HG02623 (cell line): ENCODE measurements at regions not wholly inside any gene's neighbourhood (a gene's known extent, or its start where the extent isn't known, plus 50 kb on each side); places are given as distances from the start of the nearest gene placed in this dataset.

Experiments
- ATAC-seq: cut with Tn5 transposase; IDR thresholded peaks from one replicate; pipeline ENCODE4 v1.9.1; 2021; ENCODE audit warnings: moderate library complexity; ENCODE audit not compliant: unreplicated experiment

DNA sequence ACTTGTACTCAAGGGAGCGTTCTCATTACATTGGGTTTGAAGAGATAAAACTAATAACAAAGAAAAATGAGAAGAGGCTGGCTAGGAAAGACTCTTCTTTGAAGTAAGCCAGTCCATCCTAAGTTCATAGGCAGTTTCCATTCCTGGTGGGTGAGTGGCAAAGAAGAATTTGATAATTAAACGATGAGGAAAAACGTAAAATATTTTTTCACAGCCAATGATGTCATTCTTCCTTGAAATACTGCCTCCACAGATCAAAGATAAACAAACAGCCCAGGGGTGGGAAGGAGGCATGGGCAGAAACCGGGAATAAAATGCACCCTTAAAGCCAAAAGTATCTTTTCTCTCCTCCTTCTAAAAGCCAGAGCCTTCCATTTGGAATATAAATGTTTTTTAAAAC is 346.6 kb downstream of the PMP22 start:
- no peak for ATAC-seq

DNA sequence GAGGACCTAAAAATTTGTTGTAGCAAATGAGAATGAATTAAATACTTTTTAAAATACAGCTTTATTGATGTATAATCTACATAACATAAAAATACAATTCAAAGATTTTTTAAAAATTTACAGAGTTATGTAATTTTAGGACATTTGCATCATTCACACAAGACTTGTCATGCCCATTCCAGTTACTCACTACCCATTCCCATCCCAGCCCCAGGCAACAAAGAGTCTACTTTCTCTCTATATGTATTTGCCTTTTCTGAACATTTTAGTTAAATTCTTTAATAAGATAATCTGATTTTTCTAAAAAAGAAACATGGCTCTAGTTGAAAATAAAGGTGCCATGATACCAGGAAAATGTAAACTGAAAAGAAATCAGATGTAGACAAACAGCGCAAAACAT is 354.2 kb downstream of the PMP22 start:
- ATAC-seq: no peak

DNA sequence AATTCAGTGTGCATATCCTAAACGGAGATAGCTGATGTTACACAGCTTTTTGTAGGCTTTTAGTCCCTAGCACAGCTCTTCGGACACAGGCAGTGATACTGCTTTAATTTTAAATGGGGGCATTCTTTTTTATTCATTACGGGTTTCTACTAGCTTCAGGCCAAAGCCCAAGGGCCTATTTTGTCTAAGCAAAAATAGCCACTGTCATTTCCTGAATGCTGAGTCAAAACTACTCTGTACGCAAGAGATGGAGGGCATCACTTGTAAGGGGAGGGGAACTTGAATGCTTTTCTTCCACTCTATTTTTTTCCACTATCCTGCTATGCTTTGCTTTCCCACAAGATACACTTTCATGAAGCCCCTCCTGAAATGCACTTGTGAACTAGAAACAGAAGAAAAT is 360.7 kb downstream of the PMP22 start:
- no peak for ATAC-seq

DNA sequence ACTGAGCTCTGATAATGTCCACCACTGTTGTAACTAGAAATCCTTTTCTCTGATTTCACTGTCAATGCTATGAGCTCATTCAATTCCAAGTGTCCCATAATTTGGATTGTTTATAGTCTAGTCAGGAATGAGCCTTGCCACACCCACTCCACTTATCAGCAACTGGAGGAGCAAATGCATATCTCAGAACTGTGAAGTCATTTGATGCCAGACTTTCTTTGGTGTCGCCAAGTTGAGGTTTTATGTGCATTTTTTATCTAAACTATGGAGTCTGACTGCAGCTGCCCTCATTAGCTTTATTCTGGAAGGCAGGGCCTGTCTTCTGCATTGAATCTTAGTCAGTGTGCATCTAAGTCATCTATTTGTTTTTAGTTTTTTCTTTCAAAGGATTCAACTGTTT is 361.3 kb downstream of the PMP22 start:
- ATAC-seq: no peak

DNA sequence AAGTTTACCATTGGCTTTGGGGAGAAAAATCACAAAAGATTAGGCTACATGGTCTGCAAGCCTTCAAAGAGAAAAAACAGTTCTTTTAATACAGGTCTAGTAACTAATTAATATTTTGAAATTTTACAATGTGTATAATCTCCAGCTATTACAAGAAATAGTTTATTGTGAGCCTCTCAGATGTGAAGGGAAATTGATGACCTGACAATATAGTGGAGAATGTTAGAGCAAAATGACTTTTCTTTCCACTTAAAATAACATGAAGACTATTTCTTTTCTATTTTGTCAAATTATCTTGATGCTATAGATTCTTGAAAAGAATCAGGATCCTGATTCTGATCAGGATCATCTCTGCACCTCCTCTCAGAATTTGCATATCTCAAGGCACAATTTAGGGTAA is 362.3 kb downstream of the PMP22 start:
- no peak for ATAC-seq

DNA sequence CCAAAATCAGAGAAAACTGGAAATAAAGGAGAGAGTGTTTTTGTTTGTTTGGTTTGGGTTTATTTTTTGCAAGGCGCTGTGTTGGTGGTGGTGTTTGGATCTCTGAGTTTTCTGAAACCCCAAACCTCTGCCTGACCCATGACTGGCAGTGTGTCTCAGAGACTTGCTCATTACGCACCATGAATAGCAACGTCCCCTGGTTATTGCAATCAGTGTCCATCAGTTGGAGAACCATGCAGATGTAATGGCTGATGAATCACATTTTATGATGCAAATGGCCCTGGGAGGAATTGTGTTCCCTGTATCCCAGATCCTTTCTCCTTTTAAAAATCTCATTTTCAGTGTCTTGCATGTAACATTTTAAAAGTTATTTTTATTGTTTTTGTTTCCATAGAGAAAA is 362.8 kb downstream of the PMP22 start:
- no peak for ATAC-seq

DNA sequence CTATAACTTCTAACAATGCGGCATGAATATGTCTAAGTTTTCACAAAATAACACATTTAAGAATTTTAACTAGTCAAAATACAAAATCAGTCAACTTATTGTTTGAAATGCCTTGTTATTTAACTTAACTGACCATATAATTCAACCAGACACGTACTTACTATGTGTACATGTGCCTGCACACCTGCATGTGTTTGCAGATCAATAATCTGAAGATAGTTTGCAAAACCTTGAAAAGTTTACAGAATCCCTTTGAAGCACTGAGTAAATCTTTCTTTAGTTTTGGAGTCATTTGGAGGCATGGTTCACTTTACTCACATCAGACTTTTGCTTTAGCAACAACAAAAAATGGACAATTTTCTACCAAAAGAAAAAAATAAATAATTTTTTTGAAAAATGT is 363.8 kb downstream of the PMP22 start:
- ATAC-seq: no peak

DNA sequence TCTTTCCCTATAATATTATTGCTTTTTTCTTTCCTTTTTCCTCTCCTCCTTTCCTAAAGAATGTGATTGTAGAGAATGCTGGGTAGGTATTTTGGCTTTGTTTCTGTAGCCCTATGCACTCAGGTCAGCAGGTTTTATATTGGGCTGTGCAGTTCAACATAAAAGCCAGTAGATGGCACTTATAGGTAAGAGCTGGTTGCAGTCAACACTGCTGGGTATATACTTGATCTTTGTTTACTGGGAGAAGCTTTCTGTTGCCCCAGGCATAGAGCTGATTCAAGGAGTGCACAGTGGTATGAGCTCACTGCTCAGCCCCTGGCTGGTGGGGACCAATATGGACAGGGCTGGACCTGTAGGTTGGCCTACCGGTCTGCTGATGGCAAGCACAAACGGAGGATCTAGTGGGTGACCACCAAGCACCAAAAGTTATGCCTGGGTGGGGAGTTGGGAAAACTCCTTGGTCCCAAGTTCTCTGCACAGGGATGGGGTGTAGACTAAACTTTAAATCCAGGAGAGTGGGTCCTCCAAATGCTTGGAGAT is 378.9 kb downstream of the PMP22 start:
- ATAC-seq: no peak

DNA sequence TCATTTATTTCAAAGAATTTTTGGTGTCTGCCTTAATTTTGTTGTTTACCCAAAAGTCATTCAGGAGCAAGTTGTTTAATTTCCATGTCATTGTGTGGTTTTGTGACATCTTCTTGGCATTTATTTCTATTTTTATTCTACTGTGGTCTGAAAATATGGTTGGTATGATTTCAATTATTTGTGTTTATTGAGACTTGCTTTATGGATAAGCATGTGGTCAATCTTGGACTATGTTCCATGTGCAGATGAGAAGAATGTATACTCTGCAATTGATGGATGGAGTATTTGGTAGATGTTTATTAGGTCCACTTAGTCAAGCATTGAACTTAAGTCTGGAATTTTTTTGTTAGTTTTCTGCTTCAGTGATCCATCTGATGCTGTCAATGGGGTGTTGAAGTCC is 383.0 kb downstream of the PMP22 start:
- ATAC-seq: no peak

DNA sequence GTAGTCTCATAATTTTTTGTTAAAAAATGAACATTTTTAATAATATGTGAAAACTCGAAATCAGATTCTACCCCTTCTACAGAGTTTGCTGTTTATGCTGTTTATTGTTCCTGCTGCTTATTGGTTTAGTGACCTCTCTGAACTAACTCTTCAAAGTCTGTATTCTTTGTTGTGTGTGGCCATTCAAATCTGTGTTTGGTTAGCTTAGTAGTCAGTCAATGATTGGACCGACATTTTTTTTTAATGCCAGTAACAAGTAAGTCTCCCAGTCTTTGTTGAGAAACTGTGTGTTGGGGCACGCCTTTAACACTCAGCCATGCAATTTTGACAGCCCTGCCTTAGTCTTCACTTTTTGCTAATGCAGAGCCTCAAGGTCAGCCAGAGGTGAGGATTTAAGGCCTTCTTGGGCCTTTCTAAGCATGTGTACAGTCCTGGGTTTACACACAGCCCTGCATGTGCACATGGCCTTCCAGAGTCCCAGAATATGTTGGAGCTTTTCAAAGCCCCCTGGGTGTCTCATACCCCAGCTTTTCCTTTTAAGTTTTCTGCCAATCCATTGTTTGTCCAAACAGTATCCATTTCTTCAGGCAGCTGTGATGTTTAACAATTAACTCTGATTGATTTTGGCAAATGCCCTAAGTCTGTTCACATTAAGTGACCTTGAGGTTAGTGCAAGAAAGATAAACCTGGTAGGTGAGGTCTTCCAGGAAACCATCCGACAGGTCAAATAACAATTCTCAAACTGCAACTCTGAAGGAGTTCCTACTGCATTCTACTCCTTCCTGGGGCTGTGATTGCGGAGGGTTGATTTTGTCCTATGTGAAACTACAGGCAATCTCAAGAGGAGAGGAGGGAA is 389.3 kb downstream of the PMP22 start:
- ATAC-seq: no peak

DNA sequence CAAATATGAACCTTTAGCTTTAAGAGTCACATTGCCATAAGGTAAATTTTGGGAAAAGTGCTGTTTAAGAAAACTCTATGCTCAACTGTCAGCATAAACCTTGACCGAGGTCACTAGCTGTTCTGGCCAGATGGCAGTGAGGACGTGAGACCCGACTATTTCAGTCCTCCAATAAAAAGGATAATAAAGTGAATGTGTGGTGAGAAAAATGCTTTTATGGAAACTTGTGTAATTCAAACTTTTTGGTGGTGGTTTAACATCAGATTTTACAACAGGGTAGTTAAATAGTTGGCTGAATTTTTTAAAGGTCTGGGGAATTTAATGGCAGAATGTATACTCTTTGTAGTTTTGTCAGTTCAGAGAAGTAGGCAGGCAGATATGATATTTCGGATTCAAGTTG is 391.1 kb downstream of the PMP22 start:
- ATAC-seq: no peak

DNA sequence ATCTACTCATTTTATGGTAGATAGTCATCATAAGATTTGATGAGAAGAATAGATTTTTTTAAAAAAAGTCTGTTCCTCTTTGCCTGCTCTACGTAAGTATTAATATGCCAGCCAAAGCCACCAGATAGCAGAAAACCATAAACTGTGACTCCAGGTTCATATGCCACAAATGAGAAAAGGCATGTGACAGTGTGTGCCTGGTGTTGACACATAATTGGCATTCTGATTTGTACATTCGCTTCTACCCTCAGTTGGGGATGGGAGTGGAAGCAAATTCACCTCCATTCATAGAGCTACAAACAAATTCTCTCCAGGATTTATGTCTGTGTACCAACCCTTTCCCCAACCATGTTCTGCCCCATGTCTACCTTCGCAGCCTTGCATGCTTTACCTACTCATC is 391.6 kb downstream of the PMP22 start:
- ATAC-seq: no peak

DNA sequence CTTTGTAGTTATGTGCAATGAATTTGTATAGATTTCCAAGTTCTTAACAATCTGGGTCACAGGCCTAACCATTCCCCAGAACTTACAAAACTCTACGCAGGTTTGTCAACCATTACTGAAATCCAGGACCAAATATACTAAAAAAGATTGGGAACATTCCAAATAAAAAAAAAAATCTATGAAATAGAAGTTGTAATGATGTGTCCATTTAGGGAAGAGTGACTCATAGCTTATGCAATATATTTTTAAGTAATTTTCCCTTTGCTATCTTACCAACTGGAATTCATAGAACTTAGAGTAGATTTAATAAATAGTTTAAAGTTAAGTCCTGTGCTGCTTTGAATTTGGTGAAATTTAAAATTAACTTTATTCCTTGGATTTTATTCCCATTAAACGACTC is 393.2 kb downstream of the PMP22 start:
- no peak for ATAC-seq

DNA sequence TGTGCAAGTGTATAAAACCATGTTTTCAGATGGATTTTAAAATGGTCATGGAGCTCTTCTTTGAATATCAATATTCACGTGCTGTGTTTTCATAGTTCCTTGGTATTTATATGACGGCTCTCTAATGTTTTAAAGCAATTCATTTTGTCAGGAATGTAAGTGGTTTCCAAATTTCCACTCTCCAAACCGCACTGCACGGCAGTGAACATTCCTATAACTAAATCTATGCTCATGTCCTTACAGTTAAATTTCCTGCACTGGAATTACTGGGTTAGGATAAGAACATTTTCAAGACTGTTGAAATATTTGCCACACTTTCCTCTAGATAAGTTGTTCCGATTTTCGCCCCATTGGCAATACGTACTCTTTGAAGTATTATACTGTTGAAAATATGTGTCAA is 398.9 kb downstream of the PMP22 start:
- no peak for ATAC-seq

DNA sequence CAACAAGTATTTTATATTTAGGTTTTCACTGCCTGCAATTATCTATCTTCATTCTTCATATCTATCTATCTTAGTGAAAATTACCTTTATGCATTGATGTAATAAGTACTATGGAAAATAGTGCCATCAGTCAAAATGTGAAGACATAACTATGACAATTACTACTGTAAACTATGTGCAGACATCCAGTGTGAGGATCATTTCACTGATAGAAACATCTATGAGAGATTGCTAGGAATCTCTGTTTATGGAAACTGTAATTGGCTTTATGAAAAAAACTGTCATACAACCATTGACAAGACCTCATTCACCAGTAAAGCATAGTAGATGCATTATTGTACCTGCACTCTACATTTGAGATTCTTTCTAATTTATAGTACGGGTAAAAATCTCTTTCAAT is 401.0 kb downstream of the PMP22 start:
- no peak for ATAC-seq

DNA sequence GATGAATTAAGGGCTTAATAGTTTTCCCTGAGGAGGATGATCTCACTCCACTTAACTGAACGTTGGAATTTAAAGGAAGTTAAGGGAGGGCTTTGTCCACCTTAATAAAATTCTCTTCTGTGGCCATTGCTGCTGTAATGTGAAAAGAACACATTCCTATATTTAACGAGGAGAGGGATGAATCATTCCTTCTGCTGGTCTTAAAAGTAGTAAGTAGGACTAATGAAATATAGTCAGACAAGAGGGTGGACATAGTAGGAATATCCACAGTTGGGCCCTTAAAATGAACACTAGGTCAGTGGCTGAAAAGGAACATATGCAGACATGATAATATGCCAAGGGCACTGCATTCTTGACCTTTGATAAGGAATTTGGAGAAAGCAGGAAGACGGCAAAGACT is 405.6 kb downstream of the PMP22 start:
- no peak for ATAC-seq

DNA sequence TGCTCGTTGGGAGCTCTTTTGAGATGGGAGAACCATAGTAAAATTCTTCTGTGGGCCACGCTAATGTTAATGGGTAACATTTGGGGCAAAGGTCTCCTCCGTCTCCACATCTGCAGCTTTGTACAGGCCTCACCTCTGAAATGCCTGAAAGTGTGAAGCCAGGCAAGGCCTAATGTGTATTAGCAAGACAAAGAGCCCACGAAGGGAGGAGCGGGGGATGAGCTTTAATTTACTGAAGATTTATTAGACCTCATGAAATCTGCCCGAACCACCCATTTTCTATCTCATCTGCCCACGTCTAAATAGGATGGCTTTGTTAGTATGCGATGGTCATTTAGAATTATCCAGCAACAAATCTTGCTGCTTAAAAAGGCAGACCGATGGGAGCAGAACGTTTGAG is 408.9 kb downstream of the PMP22 start:
- no peak for ATAC-seq

DNA sequence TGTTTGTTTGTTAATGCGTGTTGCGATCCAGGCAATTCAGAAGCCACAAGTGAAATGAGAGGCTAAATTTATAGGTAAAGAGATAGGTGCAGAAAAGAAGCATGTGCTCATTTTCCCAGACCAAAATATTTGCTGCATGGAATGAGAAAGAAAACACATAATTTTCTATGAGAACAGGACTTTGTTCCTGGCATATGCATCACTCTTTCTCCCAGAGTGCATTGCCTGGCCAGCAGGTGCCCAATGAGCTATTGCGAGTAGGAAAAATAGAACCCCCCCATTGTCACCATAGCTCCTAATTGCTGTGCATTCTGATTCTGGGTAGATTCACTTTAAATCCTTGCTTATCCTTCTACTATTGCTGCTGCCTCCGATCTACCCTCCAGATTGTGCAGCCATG is 410.4 kb downstream of the PMP22 start:
- ATAC-seq: no peak

DNA sequence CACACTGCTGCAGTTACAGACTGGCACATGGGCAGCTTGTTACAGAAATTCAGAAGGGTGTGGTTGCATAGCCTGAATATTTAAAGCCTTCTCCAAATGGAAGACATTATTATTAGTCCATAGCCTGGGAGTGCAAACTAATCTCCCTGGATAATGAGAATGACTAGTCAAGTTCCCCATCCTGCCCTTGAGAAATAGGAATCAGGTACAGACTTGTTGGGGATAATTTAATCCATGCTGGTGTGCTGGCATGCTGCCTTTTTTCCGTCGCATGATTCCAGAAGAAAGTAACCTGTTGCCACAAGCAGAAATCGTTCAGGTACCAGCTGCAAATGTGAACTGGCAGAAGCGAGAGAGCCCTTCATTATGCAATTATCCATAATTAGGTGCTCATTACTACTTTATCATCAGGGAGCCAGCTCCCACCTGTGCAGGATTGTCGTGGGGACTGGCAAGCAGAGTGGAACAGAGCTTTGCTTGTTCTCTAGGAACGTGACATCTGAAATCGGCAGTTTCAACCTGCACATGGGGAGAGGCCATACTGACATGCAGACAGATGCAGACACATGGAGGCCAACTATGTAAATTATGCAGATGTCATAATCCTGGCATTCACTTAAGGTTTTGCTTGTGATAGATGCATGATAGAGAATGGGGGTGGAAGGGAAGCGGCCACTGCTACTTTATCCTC is 419.4 kb downstream of the PMP22 start:
- ATAC-seq: no peak

DNA sequence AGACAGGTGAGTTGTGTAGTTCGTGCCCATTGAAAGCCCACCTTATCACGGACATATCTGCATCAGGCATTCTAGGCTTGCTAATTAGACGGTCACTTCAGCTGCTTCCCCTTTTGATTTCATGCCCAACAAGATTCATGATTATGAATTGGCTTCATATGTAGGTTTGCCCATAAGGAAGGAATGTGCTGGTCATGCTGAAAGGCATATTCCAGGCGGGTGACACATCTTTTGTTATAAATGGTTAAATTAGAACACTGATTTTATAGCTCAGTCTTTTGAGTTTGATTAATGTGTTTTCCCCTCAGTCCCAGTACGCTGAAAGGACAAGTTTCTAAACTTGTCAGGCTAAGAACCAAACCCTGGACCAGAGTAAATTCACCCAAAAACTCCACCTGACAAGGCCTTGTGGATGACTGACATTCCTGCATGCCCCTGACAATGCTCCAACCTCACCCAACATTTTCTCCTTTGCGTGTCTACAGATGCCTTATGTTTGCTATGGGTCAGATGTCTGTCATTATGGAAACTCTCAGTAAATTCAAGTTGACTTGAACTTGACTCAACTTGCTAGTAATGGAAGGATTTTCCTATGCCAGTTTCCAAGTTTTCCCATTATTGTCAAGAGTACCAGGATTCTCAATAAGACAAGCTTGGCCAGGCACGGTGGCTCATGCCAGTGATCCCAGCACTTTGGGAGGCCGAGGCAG is 421.9 kb downstream of the PMP22 start:
- no peak for ATAC-seq

DNA sequence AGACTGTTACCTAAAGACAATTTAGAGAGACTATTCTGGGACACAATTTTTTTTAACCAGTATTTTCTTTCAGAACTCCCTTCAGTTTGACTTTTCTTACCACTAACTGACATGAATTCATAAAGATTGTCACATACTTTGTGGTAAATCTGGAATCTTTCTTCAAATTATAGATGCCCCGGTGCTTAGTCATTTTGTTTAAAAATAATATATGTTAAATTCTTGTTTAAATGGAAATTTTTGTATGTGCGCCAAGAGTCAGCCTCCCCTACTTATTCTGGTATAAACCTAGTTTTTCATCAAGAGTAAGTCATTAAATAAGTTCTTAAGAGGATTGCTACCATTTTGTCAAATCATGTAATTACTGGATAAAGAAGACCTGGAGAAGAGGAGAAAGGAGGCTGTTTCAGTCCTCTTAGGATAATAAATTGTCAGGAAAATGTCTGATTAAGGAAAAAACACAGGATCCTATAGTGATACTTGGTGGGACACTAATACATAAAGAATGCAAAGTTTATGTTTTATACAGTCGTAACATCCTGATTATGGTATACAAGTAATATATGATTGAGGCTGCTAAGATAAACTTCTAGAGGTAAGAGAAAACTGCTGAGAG is 424.4 kb downstream of the PMP22 start:
- ATAC-seq: no peak
